GM21786 (cell line): ENCODE measurements at regions not wholly inside any gene's neighbourhood (a gene's known extent, or its start where the extent isn't known, plus 50 kb on each side); places are given as distances from the start of the nearest gene placed in this dataset.
"Not testable (repeated sequence)": the region's sequence is repeated elsewhere in the genome, so short reads cannot be mapped to it uniquely, and the experiment has no call there.

ENCODE experiments used
- ATAC-seq: cut with Tn5 transposase; IDR thresholded peaks from one replicate; pipeline ENCODE4 v1.9.1; 2021; ENCODE audit not compliant: unreplicated experiment

DNA sequence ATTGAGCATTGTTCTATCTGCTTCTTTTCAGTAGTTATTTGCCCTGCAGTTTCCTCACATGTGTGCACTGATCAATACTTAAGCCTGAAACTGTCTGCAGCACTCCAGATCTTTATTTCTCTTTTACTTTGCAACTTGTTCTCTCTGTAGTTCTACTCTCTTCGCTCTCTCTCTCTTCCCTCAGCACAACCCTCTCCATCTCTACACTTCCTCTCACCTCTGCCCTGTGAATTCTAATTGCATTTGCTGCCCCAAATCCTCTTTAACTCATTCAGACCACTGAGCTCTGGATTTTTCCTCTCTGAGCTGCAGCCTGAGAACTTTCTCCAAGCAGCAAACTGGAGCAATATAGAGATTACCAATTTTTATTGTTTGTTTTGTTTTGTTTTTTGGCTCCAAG lies 1035.5 kb downstream of the FSCB start:
- ATAC-seq, result no peak

DNA sequence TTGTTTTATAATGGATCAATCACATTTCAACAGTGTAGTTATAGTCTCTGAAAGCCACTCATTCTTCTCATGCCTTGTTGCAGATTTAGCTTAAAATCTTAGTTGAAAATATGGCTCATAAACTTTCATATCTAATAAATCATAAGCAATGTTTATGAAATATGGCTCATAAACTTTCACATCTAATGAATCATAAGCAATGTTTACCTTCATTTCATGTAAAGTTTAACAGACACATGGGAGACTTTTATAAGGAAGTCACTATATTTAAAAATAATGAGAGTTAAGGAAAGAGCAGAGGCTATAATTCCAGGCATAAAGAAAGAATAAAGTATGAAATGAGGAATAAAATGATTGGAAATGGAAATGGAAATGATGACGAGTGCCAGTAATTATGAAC lies 1042.1 kb downstream of the FSCB start:
- ATAC-seq, result no peak

DNA sequence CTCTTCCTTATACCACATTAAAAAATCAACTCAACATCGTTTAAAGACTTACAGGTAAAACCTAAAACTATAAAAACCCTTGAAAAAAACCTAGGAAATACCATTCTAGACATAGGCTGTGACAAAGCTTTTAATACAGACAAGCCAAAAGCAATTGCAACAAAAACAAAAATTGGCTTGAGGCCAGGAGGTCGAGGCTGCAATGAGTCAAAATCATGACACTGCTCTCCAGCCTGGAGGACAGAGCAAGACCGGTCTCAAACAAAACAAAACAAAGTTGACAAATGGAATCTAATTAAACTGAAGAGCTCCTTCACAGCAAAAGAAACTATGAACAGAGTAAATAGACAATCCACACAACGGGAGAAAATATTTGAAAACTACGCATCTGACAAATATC lies 1057.8 kb downstream of the FSCB start:
- no peak for ATAC-seq

DNA sequence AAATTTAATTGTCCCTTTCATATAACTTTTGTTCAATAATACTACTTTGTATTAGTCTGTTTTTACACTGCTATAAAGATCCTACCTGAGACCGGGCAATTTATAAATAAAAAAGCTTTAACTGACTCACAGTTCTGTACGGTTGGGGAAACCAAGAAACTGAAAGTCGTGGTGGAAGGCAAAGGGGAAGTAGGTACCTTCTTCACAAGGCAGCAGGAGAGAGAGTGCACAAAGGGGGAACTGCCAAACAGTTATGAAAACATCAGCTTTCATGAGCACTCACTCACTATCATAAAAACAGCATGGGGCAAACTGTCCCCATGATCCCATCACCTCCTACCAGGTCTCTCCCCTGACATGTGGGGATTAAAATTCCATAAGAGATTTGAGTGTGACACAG lies 1069.0 kb downstream of the FSCB start:
- no peak for ATAC-seq

DNA sequence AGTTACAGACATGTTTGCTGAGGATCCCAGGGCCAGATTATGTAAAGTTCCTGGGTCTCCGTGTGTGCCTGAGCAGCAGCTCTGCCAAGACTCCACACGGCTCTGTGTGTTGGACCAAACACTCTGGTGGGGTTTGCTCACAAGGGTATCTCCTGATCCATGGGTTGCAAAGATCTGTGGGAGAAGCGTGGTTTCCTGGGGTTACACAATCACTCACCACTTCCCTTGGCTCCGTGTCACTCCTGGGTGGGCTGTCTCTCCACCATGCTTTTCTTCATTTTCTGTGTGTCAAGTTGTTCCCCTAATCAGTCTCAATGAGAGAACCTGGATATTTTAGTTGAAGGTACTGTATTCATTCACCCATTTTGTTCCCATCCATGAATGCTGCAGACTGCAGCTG lies 1088.8 kb downstream of the FSCB start:
- ATAC-seq, result no peak

DNA sequence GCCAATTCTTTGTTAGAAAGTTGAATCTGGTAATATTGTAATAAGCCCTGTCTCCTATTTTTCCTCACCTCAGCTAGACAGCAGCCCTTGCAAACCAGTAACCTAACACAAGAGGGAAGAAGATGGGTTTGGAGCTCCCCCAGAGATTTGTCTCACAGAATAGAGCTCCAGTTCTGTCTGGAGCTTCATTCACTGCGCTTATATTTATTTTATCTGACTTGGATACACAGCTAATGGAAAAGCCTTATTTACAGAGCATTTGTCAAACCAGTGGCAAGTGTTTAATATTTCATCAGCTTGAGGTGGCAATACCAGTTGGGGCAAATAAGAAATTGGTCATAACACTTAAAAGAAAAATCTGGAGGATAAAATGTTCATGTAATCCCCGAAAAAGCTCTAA lies 1094.0 kb downstream of the FSCB start:
- no peak for ATAC-seq

DNA sequence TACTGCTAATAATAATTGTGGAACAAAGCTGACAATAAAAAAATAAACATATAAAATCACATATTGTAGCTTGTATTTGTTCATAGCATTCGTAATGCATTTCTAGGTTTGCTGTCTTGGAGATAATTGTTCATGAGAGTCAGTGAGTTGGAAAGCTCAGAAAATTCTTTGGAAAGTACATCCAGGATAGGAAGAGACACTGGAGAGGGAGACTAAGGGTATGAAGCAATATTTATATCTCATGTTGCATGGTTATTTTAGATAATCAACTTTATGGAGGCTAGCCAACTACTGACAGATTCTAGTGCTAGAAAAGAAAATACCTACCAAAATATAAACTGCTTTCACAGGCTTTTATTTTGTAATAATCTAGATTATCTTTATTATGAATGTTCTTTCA lies 1095.2 kb downstream of the FSCB start:
- ATAC-seq, result no peak

DNA sequence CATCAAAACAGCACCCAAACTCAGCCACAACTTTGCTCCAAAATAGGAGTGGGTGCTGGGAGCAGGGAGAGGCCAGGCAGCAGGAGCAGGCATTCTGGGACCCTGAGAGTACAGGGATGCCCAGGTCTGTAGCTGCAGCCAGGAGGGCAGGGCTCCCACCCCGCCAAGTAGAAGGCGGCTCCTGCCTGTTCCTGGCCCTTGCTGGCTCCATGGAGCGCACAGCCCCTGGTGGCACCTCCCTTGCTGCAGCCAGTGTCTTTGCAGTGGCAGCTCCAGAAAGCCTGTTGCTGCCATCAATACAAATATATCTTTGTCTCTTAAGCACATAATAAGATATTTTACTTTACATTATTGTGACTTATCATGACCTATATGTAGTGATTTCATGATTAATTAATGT lies 1096.5 kb downstream of the FSCB start:
- ATAC-seq, result no peak

DNA sequence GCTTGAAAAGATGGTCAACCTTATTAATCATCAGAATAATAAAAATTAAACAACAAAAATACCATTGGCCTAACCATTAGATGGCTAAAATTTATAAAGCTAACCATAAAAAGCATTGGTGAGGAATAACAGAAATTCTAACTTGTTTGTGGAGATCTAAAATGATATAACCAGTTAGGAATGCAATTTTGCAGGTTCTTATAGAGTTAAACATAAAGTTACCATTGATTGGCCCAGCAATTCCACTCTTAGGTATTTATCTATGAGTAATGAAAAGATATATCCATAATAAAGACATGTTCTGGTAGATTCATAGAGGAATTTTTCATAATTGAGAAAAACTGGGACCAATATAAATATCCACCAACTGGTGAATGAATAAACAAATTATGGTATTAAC lies 1098.6 kb downstream of the FSCB start:
- no peak for ATAC-seq

DNA sequence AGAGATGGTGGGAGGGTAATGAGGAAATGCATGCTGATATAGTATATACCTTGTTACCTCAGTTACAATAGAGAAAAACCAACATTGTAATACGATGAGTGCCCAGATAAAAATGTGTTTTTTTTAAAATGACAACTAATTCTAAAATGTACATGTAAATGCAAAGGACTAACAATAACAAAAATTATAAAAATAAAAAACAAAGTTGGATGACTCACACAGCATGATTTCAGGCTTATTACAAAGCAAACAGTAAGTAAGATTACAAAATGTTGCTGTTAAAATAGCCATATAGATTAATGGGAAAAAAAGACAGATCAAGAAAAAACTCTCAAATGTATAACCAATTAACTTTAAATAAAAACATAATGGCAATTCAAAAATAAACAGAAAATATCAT lies 1099.4 kb downstream of the FSCB start:
- ATAC-seq, result no peak

DNA sequence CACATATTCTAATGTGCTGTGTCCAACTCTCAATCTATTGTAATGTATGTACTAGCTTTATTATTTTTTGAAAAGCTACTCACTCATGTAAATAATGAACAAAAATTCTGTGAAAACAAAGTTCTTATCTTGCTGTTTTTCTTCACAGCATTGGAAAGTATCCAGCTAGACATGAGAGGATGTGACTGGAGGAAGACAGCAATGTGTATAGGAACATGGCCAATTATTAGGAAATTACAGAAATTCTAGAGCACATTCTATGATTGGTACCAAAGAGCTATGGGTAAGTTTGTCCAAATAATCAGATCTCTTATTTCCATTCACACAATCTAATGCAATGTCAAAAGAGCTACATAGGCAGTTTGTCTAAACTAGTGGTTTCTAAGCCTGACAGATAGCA lies 1100.2 kb downstream of the FSCB start:
- ATAC-seq, result no peak

DNA sequence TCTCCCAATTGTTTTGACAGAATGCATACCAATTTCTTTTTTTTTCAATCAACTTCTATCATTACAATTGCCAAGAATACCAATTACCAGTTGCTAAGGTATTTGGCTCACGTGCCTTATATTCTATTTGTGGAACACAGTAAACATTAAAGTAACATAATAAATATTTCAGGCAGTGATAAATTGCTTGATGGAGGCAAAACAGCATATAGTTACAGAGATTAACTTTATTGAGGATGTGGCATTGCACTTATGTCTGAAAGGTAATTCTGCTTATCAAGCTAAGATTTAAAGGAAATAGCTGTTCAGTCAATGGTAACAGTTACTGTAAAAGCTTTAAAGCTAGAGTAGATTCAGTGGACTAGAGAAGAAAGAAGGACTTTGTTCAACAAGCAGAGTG lies 1107.8 kb downstream of the FSCB start:
- no peak for ATAC-seq

DNA sequence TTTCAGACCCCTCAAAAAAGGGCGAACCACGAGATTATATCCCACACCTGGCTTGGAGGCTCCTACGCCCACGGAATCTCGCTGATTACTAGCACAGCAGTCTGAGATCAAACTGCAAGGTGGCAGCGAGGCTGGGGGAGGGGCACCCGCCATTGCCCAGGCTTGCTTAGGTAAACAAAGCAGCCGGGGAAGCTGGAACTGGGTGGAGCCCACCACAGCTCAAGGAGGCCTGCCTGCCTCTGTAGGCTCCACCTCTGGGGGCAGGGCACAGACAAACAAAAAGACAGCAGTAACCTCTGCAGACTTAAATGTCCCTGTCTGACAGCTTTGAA lies 1136.6 kb downstream of the FSCB start:
- ATAC-seq, result not testable (repeated sequence)

DNA sequence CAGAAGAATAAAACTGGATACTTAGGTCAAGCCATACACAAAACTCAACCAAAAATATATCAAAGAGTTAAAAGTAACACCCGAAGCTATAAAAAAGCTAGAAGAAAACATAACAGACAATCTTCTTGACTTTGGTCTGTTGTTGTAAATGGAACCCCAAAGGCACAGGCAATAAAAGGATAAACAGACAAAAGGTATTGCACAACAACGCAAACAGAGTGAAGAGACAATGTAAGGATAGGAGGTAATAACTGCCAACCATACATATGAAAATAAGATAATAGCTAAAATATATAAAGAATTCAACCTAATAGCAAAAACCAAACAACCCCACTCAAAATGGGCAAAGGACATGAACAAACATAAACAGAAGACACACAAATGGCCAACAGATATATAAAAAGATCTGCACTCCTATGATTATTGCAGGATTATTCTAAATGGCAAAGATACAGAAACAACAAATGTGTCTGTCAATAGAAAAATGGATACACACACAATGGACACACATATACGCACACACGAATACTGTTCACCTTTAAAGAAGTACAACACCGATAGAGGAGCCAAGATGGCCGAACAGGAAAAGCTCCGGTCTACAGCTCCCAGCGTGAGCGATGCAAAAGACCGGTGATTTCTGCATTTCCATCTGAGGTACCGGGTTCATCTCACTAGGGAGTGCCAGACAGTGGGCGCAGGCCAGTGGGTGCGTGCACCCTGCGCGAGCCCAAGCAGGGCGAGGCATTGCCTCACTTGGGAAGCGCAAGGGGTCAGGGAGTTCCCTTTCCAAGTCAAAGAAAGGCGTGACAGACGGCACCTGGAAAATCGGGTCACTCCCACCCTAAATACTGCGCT lies 1137.1 kb downstream of the FSCB start:
- ATAC-seq, result no peak

DNA sequence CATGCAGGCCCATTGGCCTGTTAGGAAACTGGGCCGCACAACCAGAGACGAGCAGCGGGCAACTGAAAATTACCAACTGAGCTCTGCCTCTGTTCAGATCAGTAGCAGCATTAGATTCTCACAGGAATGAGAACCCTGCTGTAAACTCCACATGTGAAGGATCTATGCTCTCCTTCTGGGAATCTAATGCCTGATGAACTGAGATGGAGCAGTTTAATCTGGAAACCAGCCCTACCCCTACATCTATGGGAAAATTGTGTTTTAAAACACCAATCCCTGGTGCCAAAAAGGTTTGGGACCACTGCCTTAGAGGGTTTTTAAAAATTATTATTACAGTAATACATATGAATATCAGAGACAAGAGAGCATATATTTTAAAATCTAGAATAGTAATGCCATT lies 1144.5 kb downstream of the FSCB start:
- ATAC-seq, result no peak

DNA sequence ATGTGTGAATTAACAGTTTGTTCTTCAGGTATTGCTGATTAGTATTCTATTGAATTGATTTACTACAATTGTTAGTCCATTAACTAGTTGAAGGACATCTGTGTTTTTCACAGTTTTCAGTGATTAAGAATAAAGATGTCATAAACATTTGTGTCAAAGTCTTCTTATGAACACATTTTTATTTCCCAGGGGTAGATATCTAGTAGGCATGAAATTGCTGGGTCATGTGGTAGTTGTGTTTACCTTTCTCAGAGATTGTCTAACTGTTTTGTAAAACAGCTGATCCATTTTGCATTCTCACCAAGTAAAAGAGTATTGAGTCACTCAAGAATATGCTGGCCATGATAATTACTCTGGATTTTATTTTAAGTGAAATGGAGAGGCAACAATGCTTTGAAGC lies 1145.3 kb downstream of the FSCB start:
- ATAC-seq, result no peak

DNA sequence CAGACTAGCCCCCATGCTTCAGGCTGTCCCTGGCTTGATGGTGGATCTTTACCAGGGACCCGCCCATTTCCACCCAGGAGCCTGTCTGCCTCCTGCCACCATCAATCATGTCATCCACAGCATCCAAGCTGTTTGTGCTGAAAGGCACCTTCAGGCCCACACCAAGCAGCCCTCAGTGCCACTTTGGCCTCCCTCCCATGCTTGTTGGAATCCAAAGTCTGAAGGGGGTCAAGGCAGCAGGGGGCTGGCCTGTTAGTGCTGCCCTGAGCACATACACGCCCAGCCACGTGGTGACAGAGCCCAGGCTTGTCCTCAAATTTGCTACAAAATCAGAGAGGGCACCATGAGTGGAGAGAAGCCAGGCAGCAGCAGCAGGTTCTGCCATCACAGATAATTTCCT lies 1146.8 kb downstream of the FSCB start:
- no peak for ATAC-seq

DNA sequence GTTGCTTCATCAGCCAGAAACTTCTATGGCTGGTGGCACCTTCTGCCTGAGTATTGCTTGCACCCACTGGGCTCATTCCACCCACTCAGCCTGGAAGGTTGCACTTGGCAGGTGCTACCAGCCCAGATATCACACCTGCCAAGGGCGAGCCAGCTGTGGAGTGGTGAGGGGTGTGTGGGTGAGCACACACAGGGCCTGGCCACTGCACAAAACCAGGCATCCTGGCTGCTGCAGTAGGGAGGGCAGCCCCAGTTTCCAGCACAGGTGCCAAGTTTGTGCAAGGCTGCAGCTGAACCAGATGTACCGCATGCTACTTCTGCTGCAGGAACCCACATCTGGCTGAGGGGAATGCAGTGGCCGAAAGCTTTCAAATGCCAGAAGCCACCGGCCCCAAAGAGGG lies 1147.8 kb downstream of the FSCB start:
- no peak for ATAC-seq

DNA sequence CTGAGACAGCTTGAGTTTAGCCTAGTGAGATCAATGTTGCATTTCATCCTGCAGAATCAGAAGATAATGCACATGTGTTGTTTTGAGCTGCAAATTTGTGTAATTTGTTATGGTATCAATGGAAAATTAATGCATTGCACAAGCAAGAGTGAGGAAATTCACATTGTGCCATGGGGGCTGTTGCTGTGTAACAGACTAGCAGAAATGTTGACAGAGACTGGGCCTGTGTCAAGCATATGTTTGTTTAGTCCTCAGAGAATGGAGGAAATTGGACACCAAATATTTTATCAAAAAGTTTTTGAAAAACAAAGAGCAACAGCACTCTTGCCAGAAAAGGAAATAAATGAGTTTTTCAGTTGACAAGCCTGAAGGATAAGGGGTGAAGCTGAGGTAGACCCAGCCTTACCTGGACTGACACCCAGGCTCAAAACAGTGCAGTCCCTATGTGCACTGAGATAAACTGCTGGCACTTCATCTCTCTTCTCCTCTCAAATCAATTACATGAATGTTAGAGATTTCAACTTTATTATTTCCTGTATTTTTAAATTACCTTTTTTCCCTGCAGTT lies 1150.0 kb downstream of the FSCB start:
- ATAC-seq, result no peak

DNA sequence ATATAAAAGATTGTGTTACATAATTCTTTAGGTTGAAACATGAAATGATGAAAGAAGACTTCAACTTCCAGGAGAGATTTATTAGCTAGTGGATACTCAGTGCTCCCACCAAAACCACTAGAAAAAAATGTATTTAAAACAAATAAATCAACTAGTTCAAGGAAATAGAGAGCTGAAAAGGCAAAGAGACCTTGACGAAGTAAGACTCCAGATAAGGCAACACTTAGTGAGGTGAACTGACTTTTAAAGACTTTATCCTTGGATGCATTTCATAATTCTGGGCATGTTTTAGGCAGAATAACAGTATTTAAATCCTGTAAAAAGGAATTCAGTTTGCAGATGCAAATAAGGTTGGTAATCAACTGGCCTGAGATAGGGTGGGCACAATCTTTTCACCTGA lies 1150.7 kb downstream of the FSCB start:
- ATAC-seq, result no peak

DNA sequence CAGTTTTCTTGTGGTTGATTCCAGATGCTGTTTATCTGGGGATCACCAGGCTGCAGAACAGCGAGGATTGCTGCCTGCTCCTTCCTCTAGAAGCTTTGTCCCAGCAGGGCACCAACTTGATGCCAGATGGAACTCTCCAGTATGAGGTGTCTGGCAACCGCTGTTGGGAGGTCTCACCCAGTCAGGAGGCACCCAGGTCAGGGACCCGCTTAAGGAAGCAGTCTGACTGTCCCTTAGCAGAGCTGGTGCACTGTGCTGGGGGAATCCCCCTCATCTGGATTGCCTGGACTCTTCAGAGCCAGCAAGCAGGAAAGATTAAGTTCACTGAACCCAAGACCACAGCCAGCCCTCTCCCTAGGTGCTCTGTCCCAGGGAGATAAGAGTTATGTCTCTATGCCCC lies 1165.2 kb downstream of the FSCB start:
- no peak for ATAC-seq

DNA sequence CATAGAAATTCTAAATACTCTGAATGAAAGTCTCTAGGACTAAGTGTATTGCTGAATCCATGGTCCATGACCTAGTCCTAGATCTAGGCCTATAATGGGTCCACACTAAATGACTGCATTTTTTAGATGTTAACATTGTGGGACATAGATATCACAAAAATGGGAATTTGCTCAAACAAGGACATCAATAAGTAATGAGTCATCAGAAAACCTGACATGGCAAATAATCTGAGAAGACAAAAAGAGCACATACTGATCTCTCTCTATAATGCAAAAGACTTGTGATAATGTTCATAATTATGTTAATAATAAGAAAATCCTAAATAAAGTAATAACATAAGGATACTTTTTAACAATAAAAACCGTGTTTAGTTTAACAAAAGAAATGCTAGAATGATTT lies 1168.4 kb downstream of the FSCB start:
- ATAC-seq, result no peak

DNA sequence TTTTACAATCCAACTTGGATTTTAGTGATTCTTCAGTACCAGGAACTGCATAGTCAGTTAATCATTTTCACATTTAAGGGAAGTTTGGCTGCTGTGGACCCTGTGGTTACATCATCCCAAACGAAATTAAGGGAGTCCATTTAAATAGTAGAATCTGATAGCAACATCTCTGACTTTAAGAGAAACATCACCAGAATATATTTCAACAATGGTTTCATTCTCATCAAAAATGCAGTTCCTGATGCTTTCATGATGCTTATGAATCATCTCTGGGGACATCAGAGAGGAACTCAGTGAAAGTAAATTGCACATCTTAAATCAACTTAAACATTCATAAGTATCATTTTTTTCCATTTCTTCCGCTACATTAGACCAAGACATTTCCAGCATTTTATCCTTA lies 1170.7 kb downstream of the FSCB start:
- no peak for ATAC-seq
